Pancreas (tissue), 10 donors: ENCODE measurements at regions not wholly inside any gene's neighbourhood (a gene's known extent, or its start where the extent isn't known, plus 50 kb on each side); places are given as distances from the start of the nearest gene placed in this dataset.

Source experiments
- ATAC-seq, 4 donors: fragments of 200-7000 bp; cut with Tn5 transposase; one replicate each; pipeline versions ENCODE4 v1.8.0 to v1.9.1; 2020; ENCODE audit warnings: mild to moderate bottlenecking in 4 of 4, moderate library complexity in 4 of 4
- DNase-seq, 6 donors: peaks; one replicate each; pipeline ENCODE4 v3.0.0-alpha.2; 2020
- FAIRE-seq: peaks from 2 replicates; lab custom pipeline; 2012; peaks lifted over from hg19 to GRCh38; lab: Jason Lieb, UNC
- H3K27ac ChIP-seq, 4 donors: fragments of 200-600 bp; sonication (generic); 1 replicate in 3 of 4; 2 replicates in 1 of 4; pipeline versions ENCODE4 v1.5.0 to v1.8.0; 2020
- H3K27me3 ChIP-seq, 4 donors: fragments of 200-600 bp; one replicate each; pipeline ENCODE4 v1.8.0; 2021
- H3K36me3 ChIP-seq, 3 donors: fragments of 200-600 bp; sonication (generic) in 1 of 3; one replicate each; pipeline versions ENCODE4 v1.5.0 to v1.8.0; 2020 to 2021
- H3K4me1 ChIP-seq, 3 donors: fragments of 200-600 bp; one replicate each; pipeline ENCODE4 v1.8.0; 2021
- H3K4me3 ChIP-seq, 4 donors: fragments of 200-600 bp; sonication (generic) in 2 of 4; one replicate each; pipeline versions ENCODE4 v1.5.0 to v1.8.0; 2020 to 2021
- H3K9me3 ChIP-seq, 4 donors: fragments of 200-600 bp; one replicate each; pipeline ENCODE4 v1.8.0; 2021
- CTCF ChIP-seq, 4 donors: fragments of 200-600 bp; sonication (generic) in 3 of 4; IDR thresholded peaks; one replicate each; pipeline versions ENCODE4 v1.5.0 to v1.8.0; 2021; ENCODE audit warnings: antibody characterized with exemption in 4 of 4
- WGBS, 2 donors: extraction: QIAGEN DNeasy Blood & Tissue Kit; methylation state at CpG; one replicate each; pipeline ENCODE4 v1.1.7; 2013; 5-methylcytosine and 5-hydroxymethylcytosine counted together
- intact Hi-C, 3 donors: fragments of 100-400 bp; cut with DNase I; formaldehyde crosslinking; loops; one replicate each; pipeline versions ENCODE4 v1.11.1 to v1.14.2; 2022
- donor health status: healthy with polysubstance abuse.
- donor health status: DM: no; HTN: no; CAD: no; lungs with moderate emphysema.
- donor health status: DM: no; HTN: no; CAD: no.
- donor health status: control.
- donor health status: control.
- donor health status: Bipolar disorder and iron deficiency.
- donor health status: DM: yes; HTN: yes; CAD: no.
- donor health status: DM: no; HTN: no; CAD: no.
- donor health status: DM: no; HTN: no; CAD: no.
- donor health status: DM: yes; HTN: yes; CAD: no.

- H3K27me3 ChIP-seq: no peaks in the 10 kb centered on the region
- 78 to 87% methylated on average over 3 of the region's 3 CpGs for whole genome bisulfite sequencing, 2 donors
- no peaks in the 10 kb centered on the region for H3K9me3 ChIP-seq
- TF ChIP-seq CTCF (IDR thresholded peaks at IDR 0.05): no peak
- FAIRE-seq: no peak
- intact Hi-C loops: no loop called here
- no peaks in the 10 kb centered on the region for H3K36me3 ChIP-seq
- H3K4me3 ChIP-seq: no peak overlapping the region
- ATAC-seq: no peak
- H3K4me1 ChIP-seq: peaks cover 0 to 3% (median 0%) of the 10 kb centered on the region in 3 donors
- no peak overlapping the region for H3K27ac ChIP-seq
- DNase-seq: no peak
Measured at GRCh38 chr13:29914581-29914980, 64.2 kb upstream of the UBL3 start.

GRCh38 chr13:29911781-29912418, 61.5 kb upstream of the UBL3 start:
- Histone ChIP-seq H3K27ac (no peak overlapping the region), H3K27me3 (no peaks in the 10 kb centered on the region), H3K4me3 (no peak overlapping the region), H3K9me3 (no peaks in the 10 kb centered on the region), H3K4me1 (no peaks in the 10 kb centered on the region), H3K36me3 (no peaks in the 10 kb centered on the region)
- DNase-seq (no peak), ATAC-seq (no peak), FAIRE-seq (no peak)
- TF ChIP-seq CTCF (IDR thresholded peaks at IDR 0.05): no peak
- intact Hi-C loops: no loop called here
- WGBS, 2 donors: 67 to 75% methylated on average over 7 of the region's 7 CpGs

GRCh38 chr13:29909975-29910674, 59.7 kb upstream of the UBL3 start:
- Histone ChIP-seq H3K4me3 (no peak overlapping the region), H3K4me1 (peaks cover 0 to 4% (median 4%) of the 10 kb centered on the region in 3 donors), H3K27ac (no peak overlapping the region), H3K9me3 (no peaks in the 10 kb centered on the region), H3K36me3 (no peaks in the 10 kb centered on the region), H3K27me3 (no peaks in the 10 kb centered on the region)
- TF ChIP-seq CTCF (IDR thresholded peaks at IDR 0.05): no peak
- WGBS, 2 donors: 76 to 94% methylated on average over 3 of the region's 3 CpGs
- FAIRE-seq (no peak), ATAC-seq (peak in 1 of 4 donors; percentile 36), DNase-seq (no peak)
- intact Hi-C loops: no loop called here

- 72 to 85% methylated on average over 11 of the region's 11 CpGs for WGBS, 2 donors
- TF ChIP-seq CTCF (IDR thresholded peaks at IDR 0.05): no peak
- no peaks in the 10 kb centered on the region for H3K36me3 ChIP-seq
- no peak for FAIRE-seq
- no peak for ATAC-seq
- peaks cover 0 to 4% (median 4%) of the 10 kb centered on the region in 3 donors for H3K4me1 ChIP-seq
- no peaks in the 10 kb centered on the region for H3K9me3 ChIP-seq
- DNase-seq: no peak
- no peak overlapping the region for H3K27ac ChIP-seq
- H3K4me3 ChIP-seq: no peak overlapping the region
- no peaks in the 10 kb centered on the region for H3K27me3 ChIP-seq
- intact Hi-C loops: no loop called here
Measured at GRCh38 chr13:29909081-29909730, 58.8 kb upstream of the UBL3 start.
